HG03135 (cell line): ENCODE measurements at regions not wholly inside any gene's neighbourhood (a gene's known extent, or its start where the extent isn't known, plus 50 kb on each side); places are given as distances from the start of the nearest gene placed in this dataset.

Experiments
- ATAC-seq: cut with Tn5 transposase; IDR thresholded peaks from one replicate; pipeline ENCODE4 v1.9.1; 2021; ENCODE audit warnings: mild to moderate bottlenecking, moderate library complexity; ENCODE audit not compliant: unreplicated experiment

DNA sequence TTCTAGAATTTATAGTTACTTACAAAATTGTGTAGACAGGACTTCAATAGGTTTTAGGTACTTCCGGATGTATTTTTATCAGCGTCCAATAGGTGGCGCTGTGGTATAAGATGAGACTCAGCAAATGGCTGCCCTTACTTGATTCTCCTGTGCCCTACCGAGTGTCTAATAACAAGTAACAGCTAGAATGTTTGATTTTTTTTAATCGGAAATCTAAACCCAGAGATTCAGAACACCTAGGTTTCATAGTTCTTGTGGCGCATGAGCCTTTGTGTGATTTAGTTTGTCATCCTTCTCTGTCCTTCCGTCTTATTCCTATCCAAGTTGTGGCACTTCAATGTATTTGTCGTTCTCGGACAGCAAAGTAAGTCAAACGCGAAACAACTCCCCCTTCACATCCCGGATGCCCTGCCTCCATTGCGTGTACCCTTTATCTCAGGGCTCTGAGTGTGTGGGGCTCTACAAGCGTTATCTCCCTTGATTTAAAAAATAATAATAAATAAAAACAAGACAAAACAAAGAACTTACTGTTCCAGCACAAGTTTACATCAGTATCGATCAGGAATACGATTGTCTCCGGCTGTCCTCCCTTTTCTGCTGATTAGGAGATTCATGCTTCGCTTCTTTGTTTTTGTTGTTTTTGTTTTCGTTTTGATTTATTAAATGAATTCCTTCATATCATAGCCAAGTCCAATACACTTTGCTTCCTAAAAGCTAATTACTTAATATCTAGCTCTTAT is 50.7 kb upstream of the SLC30A5 start:
- peak; percentile 90 for ATAC-seq

DNA sequence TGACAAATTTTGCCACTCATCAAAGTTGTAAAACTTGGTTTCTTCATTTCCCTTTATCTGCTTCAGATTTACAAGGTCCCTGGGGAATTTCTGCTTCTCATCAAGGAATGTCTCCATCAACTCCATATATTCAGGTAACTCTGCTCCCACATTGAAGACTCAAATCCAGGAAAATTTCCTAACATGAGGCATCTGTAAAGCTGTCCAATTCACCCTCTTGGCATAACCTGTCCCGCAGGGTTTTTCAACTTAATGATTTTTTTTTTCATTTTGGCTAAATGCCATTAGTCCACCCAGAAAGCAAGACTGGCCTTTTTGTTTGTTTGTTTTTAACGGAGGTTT is 50.2 kb upstream of the SLC30A5 start:
- ATAC-seq, result no peak
